NCI-H1092 treated with DMSO at 0.1 percent for 48 hours (cell line): ENCODE measurements at regions not wholly inside any gene's neighbourhood (a gene's known extent, or its start where the extent isn't known, plus 50 kb on each side); places are given as distances from the start of the nearest gene placed in this dataset.
A peak's percentile ranks its signal among the peaks of the same experiment; 100 is the strongest.
"Not testable (repeated sequence)": the region's sequence is repeated elsewhere in the genome, so short reads cannot be mapped to it uniquely, and the experiment has no call there.

Experiments
- DNase-seq: peaks from one replicate; lab custom pipeline; 2025; lab: John Stamatoyannopoulos, UW

GRCh38 chr17:62154909-62155308 is 89.8 kb upstream of the MED13 start:
- DNase-seq: no peak

- no peak for DNase-seq
Observed at GRCh38 chr17:62150471-62150870, 85.4 kb upstream of the MED13 start.

GRCh38 chr17:62149961-62150360 is 84.9 kb upstream of the MED13 start:
- DNase-seq: no peak

- no peak for DNase-seq
Observed at GRCh38 chr17:62147284-62147683, 82.2 kb upstream of the MED13 start.

GRCh38 chr17:62140836-62141235 is 75.8 kb upstream of the MED13 start:
- DNase-seq: no peak

GRCh38 chr17:62140376-62140775 is 75.3 kb upstream of the MED13 start:
- no peak for DNase-seq

- DNase-seq: not testable (repeated sequence)
Observed at GRCh38 chr17:62139690-62140354, 74.7 kb upstream of the MED13 start.

GRCh38 chr17:62139141-62139540 is 74.1 kb upstream of the MED13 start:
- DNase-seq: no peak

GRCh38 chr17:62138676-62139121 is 73.6 kb upstream of the MED13 start:
- peak; percentile 30 for DNase-seq

- peak; percentile 19 for DNase-seq
Observed at GRCh38 chr17:62137734-62138624, 72.9 kb upstream of the MED13 start.

GRCh38 chr17:62137013-62137733 is 72.1 kb upstream of the MED13 start:
- not testable (repeated sequence) for DNase-seq

- no peak for DNase-seq
Observed at GRCh38 chr17:62135742-62136141, 70.7 kb upstream of the MED13 start.

- not testable (repeated sequence) for DNase-seq
Observed at GRCh38 chr17:62135096-62135495, 70.0 kb upstream of the MED13 start.

GRCh38 chr17:62134397-62134796 is 69.3 kb upstream of the MED13 start:
- no peak for DNase-seq

GRCh38 chr17:62131271-62131670 is 66.2 kb upstream of the MED13 start:
- not testable (repeated sequence) for DNase-seq

- DNase-seq: no peak
Observed at GRCh38 chr17:62130739-62131138, 65.7 kb upstream of the MED13 start.

- no peak for DNase-seq
Observed at GRCh38 chr17:62126292-62126691, 61.2 kb upstream of the MED13 start.

- DNase-seq: no peak
Observed at GRCh38 chr17:62125307-62125706, 60.2 kb upstream of the MED13 start.

- DNase-seq: no peak
Observed at GRCh38 chr17:62121025-62121730, 56.1 kb upstream of the MED13 start.

GRCh38 chr17:62119373-62119772 is 54.3 kb upstream of the MED13 start:
- DNase-seq: no peak
